Keratinocyte (primary cell): ENCODE measurements at regions not wholly inside any gene's neighbourhood (a gene's known extent, or its start where the extent isn't known, plus 50 kb on each side); places are given as distances from the start of the nearest gene placed in this dataset.

ENCODE experiments used
- DNase-seq: peaks from one replicate; pipeline ENCODE4 v3.0.0-alpha.2; 2011; ENCODE audit warnings: low read depth, missing footprints, low spot score
- FAIRE-seq: peaks from 2 replicates; lab custom pipeline; 2011; peaks lifted over from hg19 to GRCh38; lab: Jason Lieb, UNC
- H2AFZ ChIP-seq: 2 replicates; pipeline ENCODE4 v1.6.0; 2012; ENCODE audit warnings: low read length, control low read depth, inconsistent platforms; ENCODE audit not compliant: control insufficient read depth
- H3K27ac ChIP-seq: 2 replicates; pipeline ENCODE4 v1.5.1; 2011; ENCODE audit warnings: low read length; ENCODE audit not compliant: control insufficient read depth, insufficient read depth
- H3K27me3 ChIP-seq: 3 replicates; pipeline ENCODE4 v1.6.0; 2011; ENCODE audit warnings: low read length; ENCODE audit not compliant: control insufficient read depth, insufficient read depth; ENCODE audit errors: extremely low read depth
- H3K36me3 ChIP-seq, 2 experiments: 2 replicates in 1 of 2; 3 replicates in 1 of 2; pipeline ENCODE4 v1.5.1; 2011; ENCODE audit warnings: low read length in 2 of 2, mild to moderate bottlenecking in 1 of 2; ENCODE audit not compliant: control insufficient read depth in 2 of 2, insufficient read depth in 2 of 2; ENCODE audit errors: extremely low read depth in 1 of 2
- H3K4me1 ChIP-seq: 3 replicates; pipeline ENCODE4 v1.5.1; 2011; ENCODE audit warnings: low read length; ENCODE audit not compliant: control insufficient read depth, insufficient read depth; ENCODE audit errors: extremely low read depth
- H3K4me2 ChIP-seq: 3 replicates; pipeline ENCODE4 v1.6.0; 2011; ENCODE audit warnings: low read depth, low read length; ENCODE audit not compliant: control insufficient read depth, insufficient read depth; ENCODE audit errors: extremely low read depth
- H3K4me3 ChIP-seq, 3 experiments: fragments of 200-600 bp in 1 of 3; sonication (generic) in 1 of 3; 2 replicates in 2 of 3; 3 replicates in 1 of 3; pipeline ENCODE4 v1.5.1; 2011 to 2016; ENCODE audit warnings: low read length in 3 of 3, mild to moderate bottlenecking in 3 of 3, control low read depth in 2 of 3, inconsistent platforms in 1 of 3, low read depth in 1 of 3, mixed read lengths in 1 of 3, mixed run types in 1 of 3, moderate library complexity in 1 of 3; ENCODE audit not compliant: control insufficient read depth in 2 of 3, insufficient read depth in 2 of 3; ENCODE audit errors: extremely low read depth in 1 of 3
- H3K79me2 ChIP-seq: 2 replicates; pipeline ENCODE4 v1.6.0; 2012; ENCODE audit warnings: low read length; ENCODE audit not compliant: control insufficient read depth, insufficient read depth
- H3K9ac ChIP-seq: 3 replicates; pipeline ENCODE4 v1.6.0; 2011; ENCODE audit warnings: low read length; ENCODE audit not compliant: control insufficient read depth, insufficient read depth; ENCODE audit errors: extremely low read depth
- H3K9me1 ChIP-seq: 3 replicates; pipeline ENCODE4 v1.6.0; 2011; ENCODE audit warnings: low read length; ENCODE audit not compliant: control insufficient read depth, insufficient read depth; ENCODE audit errors: extremely low read depth
- H3K9me3 ChIP-seq: 2 replicates; pipeline ENCODE4 v1.5.1; 2012; ENCODE audit warnings: low read depth, low read length; ENCODE audit not compliant: control insufficient read depth
- H4K20me1 ChIP-seq: 3 replicates; pipeline ENCODE4 v1.6.0; 2011; ENCODE audit warnings: low read length; ENCODE audit not compliant: control insufficient read depth, insufficient read depth; ENCODE audit errors: extremely low read depth
- CTCF ChIP-seq, 3 experiments: IDR thresholded peaks in 1 of 3; conservative IDR thresholded peaks in 1 of 3; optimal IDR thresholded peaks in 1 of 3; 2 replicates in 2 of 3; 3 replicates in 1 of 3; pipeline versions ENCODE3 to v1.5.1; 2011; ENCODE audit warnings: low read length in 3 of 3, mild to moderate bottlenecking in 3 of 3, moderate library complexity in 2 of 3, control low read depth in 1 of 3, inconsistent platforms in 1 of 3; ENCODE audit not compliant: insufficient read depth in 2 of 3; ENCODE audit errors: extremely low read depth in 1 of 3
- EZH2 ChIP-seq: IDR thresholded peaks from one replicate; pipeline ENCODE4 v1.6.1; 2012; ENCODE audit warnings: inconsistent platforms, mild to moderate bottlenecking, low read length, moderate library complexity
- dilution Hi-C: fragments of 300-500 bp; cut with MboI; formaldehyde crosslinking; loops from one replicate; pipeline ENCODE4 v1.7.0; 2020; ENCODE audit warnings: low sequenced_read_pairs; ENCODE audit not compliant: extremely low pct_ligation_motif_present

GRCh38 chr4:42326040-42326439, 71.2 kb upstream of the SHISA3 start:
- dilution Hi-C loops, result no loop called here
- FAIRE-seq, result no peak

GRCh38 chr4:42326524-42326923, 70.8 kb upstream of the SHISA3 start:
- H3K36me3 ChIP-seq, result no peaks in the 10 kb centered on the region
- FAIRE-seq, result no peak

More at GRCh38 chr4:42326040-42326439, 71.2 kb upstream of the SHISA3 start:
- no peaks in the 10 kb centered on the region for H3K4me1 ChIP-seq
- TF ChIP-seq EZH2 (no peak), CTCF (optimal IDR thresholded peaks at IDR 0.05 in 1 of 3, IDR thresholded peaks at IDR 0.05 in 1 of 3, conservative IDR thresholded peaks at IDR 0.05 in 1 of 3; ENCODE audit: extremely low read depth in 1 of 3, insufficient read depth in 2 of 3, low read length in 3 of 3) (no peak)
- no peak overlapping the region for H3K4me3 ChIP-seq
- no peak overlapping the region for H3K27ac ChIP-seq
- no peaks in the 10 kb centered on the region for H3K79me2 ChIP-seq
- H3K9me1 ChIP-seq, result no peaks in the 10 kb centered on the region
- H3K4me2 ChIP-seq, result no peak overlapping the region
- no peak for DNase-seq
- no peaks in the 10 kb centered on the region for H3K27me3 ChIP-seq
- H3K36me3 ChIP-seq, result no peaks in the 10 kb centered on the region
- H3K9ac ChIP-seq, result no peak overlapping the region
- H2AFZ ChIP-seq, result no peak overlapping the region
- no peaks in the 10 kb centered on the region for H3K9me3 ChIP-seq
- no peaks in the 10 kb centered on the region for H4K20me1 ChIP-seq

More at GRCh38 chr4:42326524-42326923, 70.8 kb upstream of the SHISA3 start:
- H3K9ac ChIP-seq, result no peak overlapping the region
- H3K4me2 ChIP-seq, result no peak overlapping the region
- no peak for DNase-seq
- H2AFZ ChIP-seq, result no peak overlapping the region
- H3K27me3 ChIP-seq, result no peaks in the 10 kb centered on the region
- no peak overlapping the region for H3K27ac ChIP-seq
- TF ChIP-seq CTCF (optimal IDR thresholded peaks at IDR 0.05 in 1 of 3, IDR thresholded peaks at IDR 0.05 in 1 of 3, conservative IDR thresholded peaks at IDR 0.05 in 1 of 3; ENCODE audit: extremely low read depth in 1 of 3, insufficient read depth in 2 of 3, low read length in 3 of 3), result no peak
- no peak for TF ChIP-seq EZH2
- no peaks in the 10 kb centered on the region for H3K79me2 ChIP-seq
- H3K9me1 ChIP-seq, result no peaks in the 10 kb centered on the region
- H3K4me3 ChIP-seq, result no peak overlapping the region
- H4K20me1 ChIP-seq, result no peaks in the 10 kb centered on the region
- H3K4me1 ChIP-seq, result no peaks in the 10 kb centered on the region
- dilution Hi-C loops, result no loop called here
- no peaks in the 10 kb centered on the region for H3K9me3 ChIP-seq
